ENCODE measurements at regions not wholly inside any gene's neighbourhood (a gene's known extent, or its start where the extent isn't known, plus 50 kb on each side); places are given as distances from the start of the nearest gene placed in this dataset.

- Histone ChIP-seq H3K27me3 (no peaks in the 10 kb centered on the region), H3K9me3 (replicated peaks in 1 of 3) (no peaks in the 10 kb centered on the region), H3K36me3 (replicated peaks in 1 of 2) (no peaks in the 10 kb centered on the region), H3K4me1 (replicated peaks in 1 of 2) (no peaks in the 10 kb centered on the region), H3K27ac (no peak overlapping the region), H3K4me3 (no peak overlapping the region)
- TF ChIP-seq CTCF (IDR thresholded peaks at IDR 0.05) (no peak), POLR2A (IDR thresholded peaks at IDR 0.05) (no peak)
- intact Hi-C loops (cut with DNase I): no loop called here
- DNase-seq: no peak
- WGBS, 4 donors: 62 to 70% (median 68%) methylated on average over 1 of the region's 1 CpG
These were observed 79.3 kb downstream of the RPL22L1 start for GRCh38 chr3:170790647-170791046.

GRCh38 chr3:170787464-170787863 lies 82.5 kb downstream of the RPL22L1 start:
- intact Hi-C loops (cut with DNase I): no loop called here
- TF ChIP-seq POLR2A (IDR thresholded peaks at IDR 0.05): no peak
- no peak for DNase-seq
- Histone ChIP-seq H3K4me1 (replicated peaks in 1 of 2) (no peaks in the 10 kb centered on the region), H3K27ac (no peak overlapping the region), H3K36me3 (replicated peaks in 1 of 2) (no peaks in the 10 kb centered on the region), H3K9me3 (replicated peaks in 1 of 3) (no peaks in the 10 kb centered on the region), H3K27me3 (no peaks in the 10 kb centered on the region), H3K4me3 (no peak overlapping the region)
- WGBS, 4 donors: 79 to 91% (median 83%) methylated on average over 2 of the region's 2 CpGs

- TF ChIP-seq CTCF (IDR thresholded peaks at IDR 0.05) (no peak), POLR2A (IDR thresholded peaks at IDR 0.05) (no peak)
- H3K4me3 ChIP-seq: no peak overlapping the region
These were observed 84.5 kb downstream of the RPL22L1 start for GRCh38 chr3:170785454-170785853.

GRCh38 chr3:170784406-170784805 lies 85.6 kb downstream of the RPL22L1 start:
- intact Hi-C loops (cut with DNase I): no loop called here
- TF ChIP-seq CTCF (IDR thresholded peaks at IDR 0.05) (no peak), POLR2A (IDR thresholded peaks at IDR 0.05) (no peak)
- Histone ChIP-seq H3K36me3 (replicated peaks in 1 of 2) (no peaks in the 10 kb centered on the region), H3K27me3 (no peaks in the 10 kb centered on the region), H3K4me3 (no peak overlapping the region), H3K4me1 (replicated peaks in 1 of 2) (peaks cover 0 to 3% of the 10 kb centered on the region in 2 donors), H3K27ac (no peak overlapping the region), H3K9me3 (replicated peaks in 1 of 3) (no peaks in the 10 kb centered on the region)
- 77 to 89% (median 81%) methylated on average over 2 of the region's 2 CpGs for WGBS, 4 donors
- no peak for DNase-seq

More at GRCh38 chr3:170785454-170785853, 84.5 kb downstream of the RPL22L1 start:
- no peaks in the 10 kb centered on the region for H3K9me3 ChIP-seq (replicated peaks in 1 of 3)
- no peaks in the 10 kb centered on the region for H3K27me3 ChIP-seq
- peaks cover 0 to 3% of the 10 kb centered on the region in 2 donors for H3K4me1 ChIP-seq (replicated peaks in 1 of 2)
- WGBS, 4 donors: 68 to 75% (median 72%) methylated on average over 3 of the region's 3 CpGs
- H3K36me3 ChIP-seq (replicated peaks in 1 of 2): no peaks in the 10 kb centered on the region
- DNase-seq: no peak
- H3K27ac ChIP-seq: no peak overlapping the region
- intact Hi-C loops (cut with DNase I): no loop called here

GRCh38 chr3:170780955-170781354 lies 89.0 kb downstream of the RPL22L1 start:
- intact Hi-C loops (cut with DNase I): no loop called here
- TF ChIP-seq CTCF (IDR thresholded peaks at IDR 0.05) (no peak), POLR2A (IDR thresholded peaks at IDR 0.05) (no peak)
- peak in 1 of 7 donors; percentile 25 for DNase-seq

More at GRCh38 chr3:170780955-170781354, 89.0 kb downstream of the RPL22L1 start:
- Histone ChIP-seq H3K27me3 (no peaks in the 10 kb centered on the region), H3K27ac (no peak overlapping the region), H3K4me3 (no peak overlapping the region), H3K9me3 (replicated peaks in 1 of 3) (no peaks in the 10 kb centered on the region), H3K36me3 (replicated peaks in 1 of 2) (no peaks in the 10 kb centered on the region), H3K4me1 (replicated peaks in 1 of 2) (peaks cover 0 to 3% of the 10 kb centered on the region in 2 donors)
